Endothelial cell of umbilical vein (primary cell): ENCODE measurements at regions not wholly inside any gene's neighbourhood (a gene's known extent, or its start where the extent isn't known, plus 50 kb on each side); places are given as distances from the start of the nearest gene placed in this dataset.

Experiments used
- BruUV-seq: library from RNA; stranded (reverse); fragments of 400-500 nt; replicated peaks from 2 replicates; lab custom pipeline; 2021; lab: Mats Ljungman, UMichigan
- CTCF ChIA-PET: fragments of 300-600, 350-600 bp; sonication (Branson Sonifier 250); formaldehyde crosslinking; loops from one replicate; lab custom pipeline; 2021; ENCODE audit warnings: antibody characterized with exemption, inconsistent platforms; lab: Charles Lee
- POLR2A ChIA-PET: fragments of 300-600, 350-600 bp; sonication (Branson Sonifier 250); formaldehyde crosslinking; loops from one replicate; lab custom pipeline; 2021; ENCODE audit warnings: antibody characterized with exemption, inconsistent platforms; lab: Charles Lee
- DNase-seq: peaks from one replicate; pipeline ENCODE4 v3.0.0-alpha.2; 2011; ENCODE audit warnings: low read depth, low spot score
- FAIRE-seq: peaks from 2 replicates; lab custom pipeline; 2011; peaks lifted over from hg19 to GRCh38; lab: Jason Lieb, UNC
- H2AFZ ChIP-seq: 2 replicates; pipeline ENCODE4 v1.6.0; 2012; ENCODE audit warnings: low read depth, low read length, control low read depth, inconsistent platforms
- H3K27ac ChIP-seq: 2 replicates; pipeline ENCODE4 v1.5.1; 2011; ENCODE audit warnings: low read depth, mild to moderate bottlenecking, control low read depth, low read length, moderate library complexity; ENCODE audit not compliant: insufficient read depth
- H3K27me3 ChIP-seq, 2 experiments: 2 replicates each; pipeline versions ENCODE4 v1.6.0 to v1.6.1; 2011; ENCODE audit warnings: low read length in 2 of 2, mixed read lengths in 1 of 2; ENCODE audit not compliant: control insufficient read depth in 2 of 2, insufficient read depth in 2 of 2
- H3K36me3 ChIP-seq, 2 experiments: 2 replicates in 1 of 2; 3 replicates in 1 of 2; pipeline ENCODE4 v1.5.1; 2011; ENCODE audit warnings: low read length in 2 of 2, mild to moderate bottlenecking in 1 of 2, moderate library complexity in 1 of 2; ENCODE audit not compliant: control insufficient read depth in 2 of 2, insufficient read depth in 2 of 2; ENCODE audit errors: extremely low read depth in 1 of 2
- H3K4me1 ChIP-seq: 3 replicates; pipeline ENCODE4 v1.5.1; 2011; ENCODE audit warnings: mild to moderate bottlenecking, low read length; ENCODE audit not compliant: control insufficient read depth, insufficient read depth; ENCODE audit errors: extremely low read depth
- H3K4me2 ChIP-seq: 2 replicates; pipeline ENCODE4 v1.6.1; 2011; ENCODE audit warnings: low read length, control low read depth, mixed read lengths; ENCODE audit not compliant: insufficient read depth
- H3K4me3 ChIP-seq, 3 experiments: fragments of 200-600 bp in 1 of 3; sonication (generic), shearing (Covaris generic) in 1 of 3; replicated peaks in 1 of 3; 2 replicates each; pipeline ENCODE4 v1.5.1; 2011 to 2016; ENCODE audit warnings: control low read depth in 3 of 3, low read length in 3 of 3, mild to moderate bottlenecking in 2 of 3, inconsistent platforms in 1 of 3, low read depth in 1 of 3, moderate library complexity in 1 of 3; ENCODE audit not compliant: insufficient read depth in 1 of 3
- H3K79me2 ChIP-seq: 2 replicates; pipeline ENCODE4 v1.6.0; 2012; ENCODE audit warnings: low read length, inconsistent platforms; ENCODE audit not compliant: control insufficient read depth, insufficient read depth
- H3K9ac ChIP-seq: replicated peaks from 2 replicates; pipeline ENCODE3; 2011; ENCODE audit warnings: low read length, control low read depth; ENCODE audit not compliant: insufficient read depth; ENCODE audit errors: extremely low read depth
- H3K9me1 ChIP-seq: replicated peaks from 3 replicates; pipeline ENCODE4 v1.6.0; 2011; ENCODE audit warnings: mild to moderate bottlenecking, low read length; ENCODE audit not compliant: control insufficient read depth, insufficient read depth; ENCODE audit errors: extremely low read depth
- H3K9me3 ChIP-seq: replicated peaks from 2 replicates; pipeline ENCODE4 v1.5.1; 2012; ENCODE audit warnings: low read length, inconsistent platforms; ENCODE audit not compliant: control insufficient read depth, insufficient read depth
- H4K20me1 ChIP-seq: replicated peaks from 2 replicates; pipeline ENCODE3; 2011; ENCODE audit warnings: mild to moderate bottlenecking, low read length; ENCODE audit not compliant: control insufficient read depth, insufficient read depth; ENCODE audit errors: extremely low read depth
- CTCF ChIP-seq, 2 donors: IDR thresholded peaks; 1 replicate in 1 of 2; 2 replicates in 1 of 2; pipeline ENCODE4 v1.5.1; 2011; ENCODE audit warnings: low read length in 2 of 2, mild to moderate bottlenecking in 2 of 2, moderate library complexity in 2 of 2, control low read depth in 1 of 2, inconsistent platforms in 1 of 2, low read depth in 1 of 2; ENCODE audit not compliant: insufficient read depth in 1 of 2; ENCODE audit errors: extremely low read depth in 1 of 2
- EZH2 ChIP-seq: IDR thresholded peaks from 2 replicates; pipeline ENCODE4 v1.6.1; 2012; ENCODE audit warnings: borderline replicate concordance, low read depth, mild to moderate bottlenecking, moderate library complexity, low read length, inconsistent platforms; ENCODE audit not compliant: severe bottlenecking
- FOS ChIP-seq: IDR thresholded peaks from 2 replicates; pipeline ENCODE4 v1.6.1; 2011; ENCODE audit warnings: mild to moderate bottlenecking, low read length, moderate library complexity, borderline replicate concordance; ENCODE audit not compliant: insufficient read depth
- GATA2 ChIP-seq: IDR thresholded peaks from 2 replicates; pipeline ENCODE4 v1.7.0; 2011; ENCODE audit warnings: low read depth, mild to moderate bottlenecking, moderate library complexity, mixed read lengths, low read length; ENCODE audit not compliant: insufficient read length, insufficient read depth
- JUN ChIP-seq: IDR thresholded peaks from 2 replicates; pipeline ENCODE4 v1.6.1; 2011; ENCODE audit warnings: borderline replicate concordance, low read depth; ENCODE audit not compliant: insufficient read length, insufficient read depth
- MAX ChIP-seq: IDR thresholded peaks from 2 replicates; pipeline ENCODE4 v1.6.1; 2011; ENCODE audit not compliant: insufficient read depth, insufficient read length
- MYC ChIP-seq: IDR thresholded peaks from one replicate; pipeline ENCODE4 v1.6.1; 2011; ENCODE audit warnings: mild to moderate bottlenecking, low read depth, low read length
- POLR2A ChIP-seq: IDR thresholded peaks from 2 replicates; pipeline ENCODE4 v1.6.1; 2012; ENCODE audit warnings: low read depth, mild to moderate bottlenecking, control low read depth, low read length
- POLR2AphosphoS5 ChIP-seq: IDR thresholded peaks from 2 replicates; pipeline ENCODE4 v1.6.1; 2012; ENCODE audit warnings: low read depth, mild to moderate bottlenecking, control low read depth, low read length, moderate library complexity; ENCODE audit not compliant: insufficient read depth
- dilution Hi-C: fragments of 300-500 bp; cut with MboI; formaldehyde crosslinking; loops from one replicate; pipeline ENCODE4 v1.15.0; 2019; ENCODE audit warnings: low sequenced_read_pairs; ENCODE audit not compliant: extremely low pct_ligation_motif_present
- intact Hi-C: fragments of 100-400 bp; cut with micrococcal nuclease; formaldehyde crosslinking; loops from one replicate; pipeline ENCODE4 v1.10.0; 2022

GRCh38 chr18:78672862-78673446 lies 306.7 kb upstream of the SALL3 start:
- no peaks in the 10 kb centered on the region for H3K9me1 ChIP-seq
- no peaks in the 10 kb centered on the region for H4K20me1 ChIP-seq
- H3K27ac ChIP-seq: no peak overlapping the region
- no peaks in the 10 kb centered on the region for H3K4me1 ChIP-seq
- dilution Hi-C loops: no loop called here
- no peak overlapping the region for H3K4me2 ChIP-seq
- H3K9me3 ChIP-seq: no peaks in the 10 kb centered on the region
- no peaks in the 10 kb centered on the region for H3K79me2 ChIP-seq
- no peak overlapping the region for H2AFZ ChIP-seq
- H3K9ac ChIP-seq: no peak overlapping the region
- CTCF ChIA-PET: no interaction called here
- no peaks in the 10 kb centered on the region for H3K27me3 ChIP-seq
- no peaks in the 10 kb centered on the region for H3K36me3 ChIP-seq
- POLR2A ChIA-PET: no interaction called here
- no peak for TF ChIP-seq POLR2AphosphoS5
- TF ChIP-seq EZH2: no peak
- no peak for TF ChIP-seq POLR2A
- no peak for TF ChIP-seq MAX
- TF ChIP-seq FOS: no peak
- TF ChIP-seq MYC: no peak
- no peak for TF ChIP-seq GATA2
- no peak for TF ChIP-seq CTCF (IDR thresholded peaks at IDR 0.05; ENCODE audit: extremely low read depth in 1 of 2, insufficient read depth in 1 of 2, low read depth in 1 of 2, low read length in 2 of 2)
- no peak for TF ChIP-seq JUN
- intact Hi-C loops: no loop called here
- H3K4me3 ChIP-seq: no peak overlapping the region
- DNase-seq (no peak), FAIRE-seq (no peak)
- no TSS peak for BruUV-seq
